GM03348 (cell line): ENCODE measurements at regions not wholly inside any gene's neighbourhood (a gene's known extent, or its start where the extent isn't known, plus 50 kb on each side); places are given as distances from the start of the nearest gene placed in this dataset.
"Not testable (repeated sequence)": the region's sequence is repeated elsewhere in the genome, so short reads cannot be mapped to it uniquely, and the experiment has no call there.

ENCODE experiments used
- DNase-seq: peaks from one replicate; pipeline ENCODE4 v3.0.0; 2012; ENCODE audit warnings: low spot score

DNA sequence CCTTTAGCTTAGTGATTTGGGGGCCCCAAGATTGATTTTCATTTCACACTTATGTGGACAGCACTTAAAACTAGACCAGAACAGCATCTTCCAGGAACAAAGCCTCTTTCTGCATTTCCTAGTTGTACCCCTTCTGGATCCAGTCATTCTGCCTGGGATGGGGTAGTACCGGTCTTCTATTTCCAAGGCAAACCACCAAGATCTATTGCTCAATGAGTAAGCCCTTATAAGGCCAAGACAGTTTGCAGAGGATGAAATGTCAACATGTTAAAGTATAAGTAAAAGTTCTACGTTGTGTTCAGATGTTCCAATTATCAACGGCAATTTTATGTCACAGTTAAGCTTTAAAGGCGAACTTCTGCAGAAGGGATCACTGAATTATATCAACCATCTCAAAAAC is 106.9 kb upstream of the ZNF746 start:
- no peak for DNase-seq

DNA sequence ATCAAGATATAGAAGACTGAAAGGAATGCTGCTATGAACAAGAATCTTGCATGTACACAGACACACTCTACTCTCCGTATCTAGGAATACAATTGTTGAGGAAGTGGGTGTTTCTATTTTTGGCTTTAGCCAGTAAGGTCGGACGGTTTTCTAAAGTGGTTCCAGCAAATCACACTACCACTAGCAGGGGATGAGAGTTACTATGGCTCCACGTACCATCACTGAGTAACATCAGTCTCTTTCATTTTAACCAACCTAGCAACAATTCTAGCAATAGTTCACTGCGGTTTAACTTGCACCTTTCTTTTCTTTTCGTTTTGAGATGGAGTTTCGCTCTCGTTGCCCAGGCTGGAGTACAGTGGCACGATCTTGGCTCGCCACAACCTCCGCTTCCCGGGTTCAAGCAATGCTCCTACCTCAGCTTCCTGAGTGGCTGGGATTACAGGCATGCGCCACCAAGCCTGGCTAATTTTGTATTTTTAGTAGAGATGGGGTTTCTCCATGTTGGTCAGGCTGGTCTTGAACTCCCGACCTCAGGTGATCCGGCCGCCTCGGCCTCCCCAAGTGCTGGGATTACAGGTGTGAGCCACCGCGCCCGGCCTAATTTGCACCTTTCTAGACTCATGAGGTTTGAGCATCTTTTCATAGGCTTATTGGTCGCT is 103.2 kb upstream of the ZNF746 start:
- not testable (repeated sequence) for DNase-seq

DNA sequence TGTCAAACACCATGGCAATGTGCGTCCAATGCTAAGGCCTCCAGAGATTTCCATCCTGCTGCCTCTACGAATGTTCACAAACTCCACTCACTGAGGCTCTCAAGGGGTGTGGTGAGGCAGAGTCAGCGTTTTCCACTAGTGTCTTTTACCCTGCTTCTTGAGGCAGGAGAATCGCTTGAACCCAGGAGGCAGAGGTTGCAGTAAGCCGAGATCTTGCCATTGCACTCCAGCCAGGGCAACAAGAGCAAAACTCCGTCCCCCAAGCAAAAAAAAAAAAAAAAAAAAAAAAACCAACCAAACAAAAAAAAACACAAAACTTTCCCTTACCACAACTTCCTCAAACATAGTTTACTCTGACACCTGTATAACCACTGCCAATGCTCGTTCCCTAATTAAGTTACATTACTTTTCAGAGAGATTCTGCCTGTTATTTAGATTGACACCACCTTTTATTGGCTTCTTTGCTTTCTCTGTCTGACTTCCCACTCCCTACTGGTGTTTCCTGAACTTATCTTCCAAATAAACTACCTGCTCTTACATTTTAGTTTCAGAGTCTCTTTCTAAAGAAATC is 102.1 kb upstream of the ZNF746 start:
- no peak for DNase-seq

DNA sequence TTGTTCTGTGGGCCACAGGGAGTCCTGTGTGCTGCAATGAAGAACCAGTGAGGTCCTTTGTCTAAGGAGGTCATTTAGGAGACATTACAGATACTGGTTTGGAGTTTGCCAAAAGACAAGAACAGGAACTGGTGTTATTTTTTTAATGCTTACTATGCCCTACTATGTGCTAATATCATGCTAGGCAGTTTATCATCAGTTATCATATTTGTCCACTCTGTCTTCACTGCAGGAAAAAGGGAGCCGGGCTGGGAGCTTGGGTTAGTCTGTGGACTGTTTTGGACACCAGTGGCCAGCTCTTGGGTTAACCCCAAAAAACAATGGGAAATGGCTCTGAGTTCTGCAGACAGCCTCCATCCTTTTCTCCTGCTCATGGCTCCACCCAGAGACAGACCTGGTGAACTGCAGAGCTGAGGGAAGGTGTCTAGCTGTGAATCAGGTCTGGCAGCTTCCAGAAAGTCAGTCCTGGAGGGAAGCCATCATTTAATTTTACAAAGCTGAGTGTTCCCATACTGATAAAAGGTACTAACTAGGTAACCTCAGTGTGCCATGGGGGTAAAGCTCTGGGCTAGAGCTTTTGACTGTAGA is 101.2 kb upstream of the ZNF746 start:
- DNase-seq: peak; percentile 55

DNA sequence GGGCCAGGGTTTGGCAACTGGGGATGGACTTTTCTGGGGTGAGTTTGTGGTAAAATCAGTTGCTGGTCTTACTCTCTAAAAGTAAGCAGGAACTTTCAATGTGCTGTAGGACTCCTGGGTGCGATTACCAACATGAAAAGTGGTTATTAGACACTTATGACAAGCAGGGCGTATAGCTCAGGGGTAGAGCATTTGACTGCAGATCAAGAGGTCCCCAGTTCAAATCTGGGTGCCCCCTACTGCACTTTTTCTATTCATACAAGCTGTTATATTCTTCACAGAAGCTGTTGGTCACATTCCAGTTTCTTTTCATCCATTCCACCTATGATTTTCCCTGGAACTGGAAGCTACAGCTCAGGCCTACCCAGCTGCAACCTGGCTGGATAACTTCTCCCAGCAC is 100.2 kb upstream of the ZNF746 start:
- DNase-seq: not testable (repeated sequence)

DNA sequence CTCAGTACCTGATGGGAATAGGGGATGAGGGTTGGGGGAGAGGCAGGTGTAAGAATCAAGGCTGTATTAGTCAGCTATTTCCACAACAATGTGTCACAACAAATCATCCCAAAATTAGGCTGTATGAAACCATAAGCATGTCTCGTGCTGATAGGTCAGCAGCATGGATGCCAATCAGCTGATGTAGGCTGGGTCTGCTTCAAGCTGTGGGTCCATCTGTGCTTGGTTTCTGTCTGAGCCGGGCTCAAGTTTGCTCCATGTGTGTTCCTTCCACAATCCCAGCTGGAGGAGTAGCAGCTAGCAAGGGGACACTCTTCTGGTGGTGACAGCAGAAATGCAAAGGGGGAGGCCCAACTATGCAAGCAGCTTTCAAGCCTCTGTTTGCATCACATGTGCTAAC is 97.9 kb upstream of the ZNF746 start:
- no peak for DNase-seq

DNA sequence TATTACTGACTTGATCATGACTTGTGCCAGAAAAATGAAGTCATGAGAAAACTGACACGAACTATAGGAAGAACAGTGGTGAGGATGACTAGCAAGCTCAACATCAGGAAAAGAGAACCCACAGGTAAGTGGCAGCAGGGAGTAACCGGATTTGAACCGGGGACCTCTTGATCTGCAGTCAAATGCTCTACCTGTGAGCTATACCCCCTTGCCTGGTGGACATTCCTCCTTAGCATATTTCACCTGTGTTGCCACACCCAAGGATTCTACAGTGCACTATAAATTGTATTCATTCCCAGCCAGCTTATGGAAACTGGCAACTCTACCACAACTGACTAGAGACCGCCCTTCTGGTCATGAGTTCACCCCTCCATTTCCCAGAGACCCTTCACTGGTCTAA is 97.5 kb upstream of the ZNF746 start:
- no peak for DNase-seq

DNA sequence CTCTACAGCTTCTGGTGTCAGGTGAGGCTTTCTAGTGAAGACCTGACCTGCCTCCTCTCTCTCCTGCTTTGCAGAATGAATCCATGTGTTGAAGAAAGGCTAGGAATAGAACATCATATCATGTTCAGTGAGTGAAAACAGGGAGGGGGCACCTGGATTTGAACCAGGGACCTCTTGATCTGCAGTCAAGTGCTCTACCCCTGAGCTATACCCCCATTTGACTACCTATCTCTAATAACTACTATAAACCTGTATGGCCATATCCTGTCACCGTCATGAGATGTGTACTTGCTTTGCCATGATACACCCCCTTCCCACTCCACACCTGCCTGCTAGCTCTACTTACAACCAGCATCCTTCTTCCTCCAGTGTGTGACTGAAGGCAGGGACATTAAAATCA is 91.3 kb upstream of the ZNF746 start:
- DNase-seq: no peak

DNA sequence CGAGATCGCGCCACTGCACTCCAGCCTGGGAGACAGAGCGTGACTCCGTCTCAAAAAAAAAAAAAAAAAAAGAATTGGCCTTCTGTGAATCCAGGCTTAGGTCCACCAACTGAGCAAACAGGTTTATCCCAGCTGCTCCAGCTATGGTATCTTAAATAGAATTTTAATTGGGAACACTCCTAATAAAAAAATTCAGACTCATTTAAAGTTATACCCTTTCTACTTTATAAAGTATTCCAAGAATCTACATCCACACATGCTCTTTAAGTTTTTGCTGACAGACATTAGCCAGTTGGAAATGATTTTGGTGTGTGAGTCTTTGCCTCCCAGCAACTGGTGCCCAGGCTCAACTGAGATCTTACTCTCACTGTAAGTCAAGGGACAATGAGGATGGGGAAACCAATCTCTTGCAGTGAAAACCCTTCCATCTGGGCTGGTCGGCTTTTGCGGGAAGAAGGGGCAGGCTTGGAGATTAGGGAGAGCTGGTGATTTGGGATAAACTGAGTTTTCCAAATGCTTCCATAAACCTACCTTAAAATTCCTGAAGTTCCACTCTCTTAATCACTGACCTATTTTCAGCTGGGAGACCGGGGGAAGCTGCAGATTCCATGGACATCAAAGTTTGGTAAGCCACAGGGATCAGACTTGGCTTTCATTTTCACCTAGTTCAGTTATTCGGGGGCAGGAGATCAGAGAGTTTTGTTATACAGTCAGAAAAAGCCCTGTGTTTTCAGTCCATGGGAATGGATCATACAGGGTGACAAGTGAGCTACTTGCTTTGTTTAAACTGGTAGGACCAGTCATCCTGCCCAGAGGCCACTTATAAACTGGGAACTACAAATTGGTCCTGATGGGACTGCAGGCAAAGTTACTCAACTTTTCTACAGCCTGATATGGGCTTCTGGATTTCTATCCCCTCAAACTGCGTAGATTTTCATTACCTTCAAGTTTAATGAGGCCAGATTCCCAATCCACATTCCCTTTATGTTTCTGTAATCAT is 89.3 kb upstream of the ZNF746 start:
- no peak for DNase-seq

DNA sequence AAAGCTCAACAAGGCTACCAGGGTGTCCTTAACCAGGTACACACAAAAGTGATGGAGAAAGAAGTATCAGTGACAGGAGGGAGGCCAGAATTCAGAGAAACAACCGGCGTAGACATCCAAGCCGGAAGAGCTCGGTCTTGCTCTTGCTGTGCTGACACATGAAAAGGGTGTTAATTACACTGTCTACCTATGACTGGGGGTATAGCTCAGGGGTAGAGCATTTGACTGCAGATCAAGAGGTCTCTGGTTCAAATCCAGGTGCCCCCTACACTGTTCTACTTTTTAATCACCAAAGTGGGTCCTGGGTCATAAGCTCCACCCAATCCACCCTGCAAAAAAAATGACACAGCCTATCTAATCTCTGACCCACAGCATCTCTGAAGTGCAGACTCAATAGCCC is 86.9 kb upstream of the ZNF746 start:
- DNase-seq: no peak

DNA sequence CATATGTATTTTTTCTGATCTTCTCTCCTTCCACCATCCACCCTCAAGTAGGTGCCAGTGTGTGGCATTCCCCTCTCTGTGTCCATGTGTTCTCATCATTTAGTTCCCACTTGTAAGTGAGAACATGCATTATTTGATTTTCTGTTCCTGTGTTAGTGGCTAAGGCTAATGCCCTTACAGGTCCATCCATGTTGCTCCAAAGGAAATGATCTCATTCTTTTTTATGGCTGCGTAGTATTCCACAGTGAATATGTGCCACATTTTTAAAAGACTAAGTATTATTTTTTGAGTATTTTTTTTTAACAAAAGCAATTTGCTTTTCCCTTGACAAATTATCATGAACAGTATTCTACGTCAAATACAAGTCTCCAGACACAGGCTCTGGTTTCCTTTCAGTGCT is 86.4 kb upstream of the ZNF746 start:
- no peak for DNase-seq

DNA sequence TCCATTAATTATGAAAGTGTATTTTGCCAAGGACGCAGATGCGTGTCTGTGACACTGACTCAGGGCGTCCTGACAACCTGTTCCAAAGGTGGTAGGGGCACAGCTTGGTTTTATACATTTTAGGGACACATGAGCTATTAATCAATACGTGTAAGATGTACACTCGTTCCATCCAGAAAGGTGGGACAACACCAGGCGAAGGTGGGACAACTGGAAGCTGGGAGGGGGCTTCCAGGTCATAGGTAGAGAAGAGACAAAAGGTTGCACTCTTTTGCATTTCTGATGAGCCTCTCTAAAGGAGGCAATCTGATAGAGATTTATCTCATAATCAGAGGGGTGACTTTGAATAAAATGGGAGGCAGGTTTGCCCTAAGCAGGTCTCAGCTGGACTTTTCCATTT is 82.7 kb upstream of the ZNF746 start:
- DNase-seq: no peak

DNA sequence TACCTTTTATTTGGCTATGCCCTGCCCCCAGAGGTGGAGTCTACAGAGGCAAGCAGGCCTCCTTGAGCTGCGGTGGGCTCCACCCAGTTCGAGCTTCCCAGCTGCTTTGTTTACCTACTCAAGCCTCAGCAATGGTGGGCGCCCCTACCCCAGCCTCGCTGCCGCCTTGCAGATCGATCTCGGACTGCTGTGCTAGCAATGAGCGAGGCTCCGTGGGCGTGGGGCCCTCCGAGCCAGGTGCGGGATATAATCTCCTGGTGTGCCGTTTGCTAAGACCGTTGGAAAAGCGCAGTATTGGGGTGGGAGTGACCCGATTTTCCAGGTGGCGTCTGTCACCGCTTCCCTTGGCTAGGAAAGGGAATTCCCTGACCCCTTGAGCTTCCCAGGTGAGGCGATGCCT is 81.8 kb upstream of the ZNF746 start:
- not testable (repeated sequence) for DNase-seq

DNA sequence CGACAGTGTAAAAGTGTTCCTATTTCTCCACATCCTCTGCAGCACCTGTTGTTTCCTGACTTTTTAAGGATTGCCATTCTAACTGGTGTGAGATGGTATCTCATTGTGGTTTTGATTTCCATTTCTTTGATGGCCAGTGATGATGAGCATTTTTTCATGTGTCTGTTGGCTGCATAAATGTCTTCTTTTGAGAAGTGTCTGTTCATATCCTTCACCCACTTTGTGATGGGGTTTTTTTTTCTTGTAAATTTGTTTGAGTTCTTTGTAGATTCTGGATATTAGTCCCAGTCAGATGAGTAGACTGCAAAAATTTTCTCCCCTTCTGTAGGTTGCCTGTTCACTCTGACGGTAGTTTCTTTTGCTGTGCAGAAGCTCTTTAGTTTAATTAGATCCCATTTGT is 76.8 kb upstream of the ZNF746 start:
- DNase-seq: not testable (repeated sequence)

DNA sequence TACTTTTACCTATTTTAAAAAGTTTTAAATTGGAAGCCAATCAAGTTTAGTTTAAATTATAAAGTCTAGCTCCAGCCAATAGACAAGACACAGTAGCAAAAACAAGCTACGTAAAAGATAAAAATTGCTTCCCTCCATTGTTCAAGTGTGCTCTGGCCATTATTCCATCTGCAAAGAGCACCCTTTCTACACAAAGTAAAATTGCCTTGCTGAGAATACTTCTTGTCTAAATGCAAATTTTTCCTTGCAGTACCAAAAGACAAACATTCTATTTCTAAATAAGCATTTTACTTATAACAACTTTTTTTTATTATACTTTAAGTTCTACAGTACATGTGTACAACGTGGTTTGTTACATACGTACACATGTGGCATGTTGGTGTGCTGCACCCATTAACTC is 75.9 kb upstream of the ZNF746 start:
- DNase-seq: no peak

DNA sequence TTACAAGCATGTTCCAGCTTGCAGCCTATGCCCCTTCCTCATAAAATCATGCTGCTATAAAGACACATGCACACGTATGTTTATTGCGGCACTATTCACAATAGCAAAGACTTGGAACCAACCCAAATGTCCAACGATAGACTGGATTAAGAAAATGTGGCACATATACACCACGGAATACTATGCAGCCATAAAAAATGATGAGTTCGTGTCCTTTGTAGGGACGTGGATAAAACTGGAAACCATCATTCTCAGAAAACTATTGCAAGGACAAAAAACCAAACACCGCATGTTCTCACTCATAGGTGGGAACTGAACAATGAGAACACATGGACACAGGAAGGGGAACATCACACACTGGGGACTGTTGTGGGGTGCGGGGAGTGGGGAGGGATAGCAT is 75.3 kb upstream of the ZNF746 start:
- not testable (repeated sequence) for DNase-seq

DNA sequence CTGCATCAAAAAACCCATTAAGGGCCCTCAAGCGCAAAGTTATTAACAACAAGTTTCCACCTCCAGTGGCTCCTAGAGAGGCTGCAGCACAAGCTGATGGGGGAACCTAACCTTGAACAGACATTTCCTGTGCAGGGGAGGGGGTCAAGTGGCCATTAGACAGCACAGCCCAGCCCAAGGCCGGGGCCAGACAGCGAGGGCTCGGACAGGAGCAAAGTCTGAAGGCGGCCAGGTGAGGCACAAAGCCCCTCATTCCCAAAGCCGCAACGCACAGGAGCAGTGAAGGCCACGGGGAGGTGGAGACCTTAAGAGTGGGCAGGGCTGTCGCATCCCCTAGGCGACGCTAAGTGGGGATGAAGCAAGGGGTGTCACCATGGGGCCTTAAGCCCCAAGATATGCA is 73.2 kb upstream of the ZNF746 start:
- no peak for DNase-seq

DNA sequence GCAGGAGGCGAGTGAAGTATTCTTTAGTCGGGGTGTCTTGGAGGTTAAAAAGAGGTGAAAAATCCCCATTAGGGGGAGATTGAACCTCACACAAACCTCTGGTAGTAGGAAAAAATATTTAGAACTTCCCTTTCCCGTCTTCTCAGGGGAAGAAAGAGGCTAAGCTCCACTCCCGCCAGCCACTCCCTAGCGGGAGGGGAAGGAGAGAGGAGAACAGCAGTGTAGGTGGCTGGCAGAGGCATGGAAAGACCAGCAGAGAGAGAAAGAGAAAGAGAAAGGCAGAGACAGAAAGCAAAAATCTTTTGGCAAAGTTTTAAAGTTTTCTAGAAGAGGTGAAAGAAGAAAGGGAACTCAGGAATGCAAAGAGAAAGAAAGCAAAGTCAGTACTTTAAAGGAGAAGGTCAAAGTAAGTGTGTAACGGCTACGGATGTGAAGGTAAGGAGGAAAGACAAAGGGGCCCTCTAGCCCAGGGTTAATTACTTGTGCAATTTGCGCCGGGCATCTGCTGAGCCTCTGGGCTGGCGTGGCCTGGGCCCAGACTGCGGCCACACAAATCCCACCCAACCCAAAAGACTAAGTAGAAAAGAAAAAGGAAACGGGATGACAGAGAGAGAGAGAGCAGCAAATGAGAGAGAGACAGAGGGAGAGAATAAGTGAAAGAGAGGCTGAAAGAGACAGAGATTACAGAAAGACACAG is 72.3 kb upstream of the ZNF746 start:
- no peak for DNase-seq

DNA sequence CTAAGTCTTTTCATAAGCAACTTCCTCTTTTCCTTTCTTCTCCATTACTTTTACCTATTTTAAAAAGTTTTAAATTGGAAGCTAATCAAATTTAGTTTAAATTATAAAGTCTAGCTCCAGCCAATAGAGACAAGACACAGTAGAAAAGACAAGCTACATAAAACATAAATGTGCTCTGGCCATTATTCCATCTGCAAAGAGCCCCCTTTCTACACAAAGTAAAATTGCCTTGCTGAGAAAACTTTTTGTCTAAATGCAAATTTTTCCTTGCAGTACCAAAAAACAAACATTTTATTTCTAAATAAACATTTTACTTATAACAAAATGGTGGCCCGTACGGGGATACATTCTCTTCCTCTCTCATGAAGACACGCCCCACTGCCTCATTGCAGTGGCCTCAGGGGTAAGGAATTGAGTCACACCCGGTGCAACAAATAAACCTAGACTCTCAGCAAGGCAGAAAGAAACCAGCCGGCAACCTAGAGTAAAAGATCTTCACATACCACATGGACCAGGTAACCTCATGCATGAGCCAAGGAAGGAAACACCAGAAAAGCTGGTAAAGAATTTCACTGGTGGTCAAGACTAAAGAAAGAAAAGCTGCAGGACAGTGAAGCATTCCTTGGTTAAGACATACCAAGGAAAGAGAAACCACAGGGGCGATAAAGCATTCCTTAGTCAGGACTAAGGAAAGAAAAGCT is 71.6 kb upstream of the ZNF746 start:
- no peak for DNase-seq

DNA sequence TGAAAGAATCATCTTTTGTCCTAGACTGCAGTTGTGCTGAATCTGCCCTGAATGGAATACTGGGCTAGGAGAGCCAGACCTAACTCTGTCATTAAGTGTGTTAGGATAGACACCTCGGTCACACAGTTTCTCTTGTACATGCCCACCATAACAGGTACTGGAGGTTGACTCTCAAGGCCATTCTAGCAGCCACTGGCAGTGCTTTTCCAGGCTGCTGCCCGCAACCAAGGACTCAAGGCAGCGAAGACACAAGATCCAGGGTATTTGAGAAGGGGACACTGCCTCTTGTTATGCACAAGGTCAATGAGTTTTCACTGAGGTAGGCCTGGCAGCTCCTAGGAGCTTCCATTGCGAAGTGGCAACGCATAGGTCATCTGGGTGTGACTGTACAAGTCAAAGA is 70.6 kb upstream of the ZNF746 start:
- no peak for DNase-seq

DNA sequence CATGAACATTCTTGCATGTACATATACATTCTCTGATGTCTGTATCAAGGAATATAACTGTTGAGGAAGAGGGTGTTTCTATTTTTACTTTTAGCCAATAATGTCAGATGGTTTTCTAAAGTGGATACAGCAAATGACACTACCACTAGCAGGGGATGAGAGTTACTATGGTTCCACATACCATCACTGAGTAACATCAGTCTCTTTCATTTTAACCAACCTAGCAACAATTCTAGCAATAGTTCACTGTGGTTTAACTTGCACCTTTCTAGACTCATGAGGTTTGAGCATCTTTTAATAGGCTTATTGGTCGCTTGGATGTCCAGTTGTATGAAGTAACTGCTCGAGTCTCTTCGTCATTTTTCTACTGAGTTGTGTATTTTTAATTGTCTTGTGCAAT is 68.5 kb upstream of the ZNF746 start:
- DNase-seq: no peak

DNA sequence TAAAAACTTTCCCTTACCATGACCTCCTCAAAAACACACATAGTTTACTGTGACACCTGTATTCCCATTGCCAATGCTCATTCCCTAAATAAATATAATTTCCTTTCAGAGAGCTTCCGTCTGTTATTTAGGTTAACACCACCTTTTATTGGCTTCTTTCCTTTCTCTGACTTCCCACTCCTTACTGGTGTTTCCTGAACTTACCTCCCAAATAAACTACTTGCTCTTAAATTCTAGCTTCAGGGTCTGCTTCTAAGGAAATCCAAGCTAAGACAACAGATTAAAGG is 67.4 kb upstream of the ZNF746 start:
- DNase-seq: no peak
